SK-N-SH (cell line): ENCODE measurements at regions not wholly inside any gene's neighbourhood (a gene's known extent, or its start where the extent isn't known, plus 50 kb on each side); places are given as distances from the start of the nearest gene placed in this dataset.

Experiments
- CTCF ChIA-PET: fragments of 300-600, 350-600 bp; formaldehyde crosslinking; extraction: SDS; loops from one replicate; lab custom pipeline; 2021; lab: Yijun Ruan, JAX
- POLR2A ChIA-PET: fragments of 350-600 bp; sonication (Branson Sonifier 250); formaldehyde crosslinking; extraction: SDS; loops from one replicate; lab custom pipeline; 2020; ENCODE audit warnings: antibody characterized with exemption, inconsistent platforms; lab: Yijun Ruan, JAX
- DNase-seq: peaks from one replicate; pipeline ENCODE4 v3.0.0; 2012
- H2AFZ ChIP-seq: fragments of 200-600 bp; sonication (generic); 2 replicates; pipeline ENCODE4 v1.8.1; 2016; ENCODE audit warnings: antibody characterized with exemption, mild to moderate bottlenecking, low read depth
- H3F3A ChIP-seq: fragments of 200-600 bp; sonication (generic); replicated peaks from 2 replicates; pipeline ENCODE3; 2016; ENCODE audit warnings: antibody characterized with exemption, mild to moderate bottlenecking; ENCODE audit not compliant: insufficient read depth
- H3K27ac ChIP-seq, 2 experiments: fragments of 200-500 bp in 1 of 2; fragments of 200-600 bp in 1 of 2; sonication (Bioruptor generic) in 1 of 2; sonication (generic), shearing (Covaris generic) in 1 of 2; 2 replicates each; pipeline versions ENCODE4 v1.5.1 to v1.6.1; 2014 to 2016; ENCODE audit warnings: low read depth in 2 of 2, inconsistent platforms in 1 of 2, low read length in 1 of 2, mild to moderate bottlenecking in 1 of 2, mixed read lengths in 1 of 2
- H3K27me3 ChIP-seq: fragments of 200-600 bp; sonication (generic), shearing (Covaris generic); 2 replicates; pipeline ENCODE4 v1.6.1; 2016; ENCODE audit warnings: mixed run types; ENCODE audit not compliant: insufficient read depth
- H3K36me3 ChIP-seq, 2 experiments: fragments of 200-500 bp in 1 of 2; fragments of 200-600 bp in 1 of 2; sonication (Bioruptor generic) in 1 of 2; sonication (generic) in 1 of 2; replicated peaks in 1 of 2; 2 replicates each; pipeline versions ENCODE3 to v1.5.1; 2014 to 2016; ENCODE audit warnings: low read length in 1 of 2, mild to moderate bottlenecking in 1 of 2; ENCODE audit not compliant: insufficient read depth in 2 of 2, control insufficient read depth in 1 of 2
- H3K4me1 ChIP-seq, 2 experiments: fragments of 200-500 bp in 1 of 2; fragments of 200-600 bp in 1 of 2; sonication (Bioruptor generic) in 1 of 2; sonication (generic), shearing (Covaris generic) in 1 of 2; 2 replicates each; pipeline versions ENCODE4 v1.5.1 to v1.6.1; 2014 to 2016; ENCODE audit warnings: low read depth in 1 of 2, low read length in 1 of 2, mixed run types in 1 of 2; ENCODE audit not compliant: insufficient read depth in 2 of 2, control insufficient read depth in 1 of 2
- H3K4me2 ChIP-seq: fragments of 200-600 bp; sonication (generic), shearing (Covaris generic); 2 replicates; pipeline ENCODE4 v1.6.1; 2017; ENCODE audit warnings: mixed run types
- H3K4me3 ChIP-seq, 2 experiments: fragments of 200-500 bp in 1 of 2; fragments of 200-600 bp in 1 of 2; sonication (Bioruptor generic) in 1 of 2; sonication (generic), shearing (Covaris generic) in 1 of 2; 2 replicates each; pipeline versions ENCODE4 v1.5.1 to v1.8.1; 2014 to 2016; ENCODE audit warnings: low read depth in 2 of 2, inconsistent platforms in 1 of 2, low read length in 1 of 2, mild to moderate bottlenecking in 1 of 2, mixed read lengths in 1 of 2, moderate library complexity in 1 of 2
- H3K79me2 ChIP-seq: fragments of 200-600 bp; sonication (generic); 2 replicates; pipeline ENCODE4 v1.8.1; 2017; ENCODE audit warnings: mild to moderate bottlenecking; ENCODE audit not compliant: insufficient read depth
- H3K9ac ChIP-seq: fragments of 200-600 bp; sonication (generic); 2 replicates; pipeline ENCODE4 v1.6.1; 2017; ENCODE audit warnings: mixed run types
- H3K9me2 ChIP-seq: fragments of 200-600 bp; sonication (generic); 2 replicates; pipeline ENCODE4 v1.6.1; 2017; ENCODE audit warnings: mixed run types
- H3K9me3 ChIP-seq: fragments of 200-600 bp; sonication (generic); 2 replicates; pipeline ENCODE4 v1.6.1; 2017; ENCODE audit warnings: mixed run types, mild to moderate bottlenecking, moderate library complexity
- H4K20me1 ChIP-seq: fragments of 200-600 bp; sonication (generic); 2 replicates; pipeline ENCODE4 v1.6.1; 2017; ENCODE audit warnings: mild to moderate bottlenecking, mixed run types; ENCODE audit not compliant: insufficient read depth
- ELF1 ChIP-seq: IDR thresholded peaks from 2 replicates; pipeline ENCODE4 v1.4.0; 2012
- GABPA ChIP-seq: IDR thresholded peaks from 2 replicates; pipeline ENCODE4 v1.4.0; 2012; ENCODE audit warnings: low read depth, mild to moderate bottlenecking
- GATA2 ChIP-seq: sonication (generic); formaldehyde crosslinking; IDR thresholded peaks from 2 replicates; pipeline ENCODE4 v1.5.0; 2020; ENCODE audit warnings: mild to moderate bottlenecking, missing genetic modification reagents
- MEF2A ChIP-seq: IDR thresholded peaks from 2 replicates; pipeline ENCODE4 v1.4.0; 2012; ENCODE audit warnings: low read depth, borderline replicate concordance
- MXI1 ChIP-seq: IDR thresholded peaks from 2 replicates; pipeline ENCODE4 v1.6.1; 2012; ENCODE audit warnings: mild to moderate bottlenecking, low read depth, low read length, improper control_type of control experiment
- NRF1 ChIP-seq: IDR thresholded peaks from 2 replicates; pipeline ENCODE4 v1.6.1; 2012; ENCODE audit warnings: low read depth, mild to moderate bottlenecking, low read length
- PBX3 ChIP-seq: IDR thresholded peaks from 2 replicates; pipeline ENCODE4; 2012
- RCOR1 ChIP-seq: fragments of 150-350 bp; IDR thresholded peaks from 2 replicates; pipeline ENCODE4 v1.6.1; 2017; ENCODE audit warnings: antibody characterized with exemption, low read length
- REST ChIP-seq: IDR thresholded peaks from 2 replicates; pipeline ENCODE4 v1.6.1; 2012; ENCODE audit warnings: mild to moderate bottlenecking, low read depth, low read length, moderate library complexity
- RFX5 ChIP-seq: IDR thresholded peaks from 2 replicates; pipeline ENCODE4 v1.6.1; 2012; ENCODE audit warnings: mild to moderate bottlenecking, improper control_type of control experiment, low read length
- SIN3A ChIP-seq: IDR thresholded peaks from 2 replicates; pipeline ENCODE4 v1.6.1; 2012; ENCODE audit warnings: low read depth, mild to moderate bottlenecking, low read length, moderate library complexity, borderline replicate concordance
- SMC3 ChIP-seq: IDR thresholded peaks from 2 replicates; pipeline ENCODE4 v1.6.1; 2012; ENCODE audit warnings: low read depth, low read length, improper control_type of control experiment
- WGBS: methylation state at CpG from one replicate; pipeline ENCODE4 v1.1.6; 2017; ENCODE audit warnings: low lambda C conversion rate; 5-methylcytosine and 5-hydroxymethylcytosine counted together
- TF ChIP-seq, protein P1 (sequence below): IDR thresholded peaks from 2 replicates; pipeline ENCODE4 v1.4.0; 2012; ENCODE audit warnings: low read depth, borderline replicate concordance
- TF ChIP-seq, protein P2 (sequence below): IDR thresholded peaks from 2 replicates; pipeline ENCODE4 v1.4.0; 2012; ENCODE audit warnings: low read depth, borderline replicate concordance

GRCh38 chr12:90368081-90368480 lies 586.9 kb downstream of the CCER1 start:
- Histone ChIP-seq H4K20me1 (no peaks in the 10 kb centered on the region), H3F3A (no peaks in the 10 kb centered on the region), H3K36me3 (no peaks in the 10 kb centered on the region), H3K4me1 (no peaks in the 10 kb centered on the region), H3K4me2 (no peak overlapping the region), H3K9me2 (no peaks in the 10 kb centered on the region), H2AFZ (no peak overlapping the region), H3K27me3 (no peaks in the 10 kb centered on the region), H3K79me2 (no peaks in the 10 kb centered on the region), H3K9me3 (no peaks in the 10 kb centered on the region), H3K4me3 (no peak overlapping the region), H3K27ac (no peak overlapping the region), H3K9ac (no peak overlapping the region)
- WGBS = 46% methylated on average over 1 of the region's 1 CpG
- no peak for DNase-seq
- TF ChIP-seq GATA2 (CRISPR knock-in tag) (no peak), NRF1 (no peak), SIN3A (no peak), MXI1 (no peak), PBX3 (no peak), GABPA (no peak), RCOR1 (no peak), REST (no peak), ELF1 (no peak), RFX5 (no peak), SMC3 (no peak), MEF2A (no peak)
- TF ChIP-seq, protein P1, sequence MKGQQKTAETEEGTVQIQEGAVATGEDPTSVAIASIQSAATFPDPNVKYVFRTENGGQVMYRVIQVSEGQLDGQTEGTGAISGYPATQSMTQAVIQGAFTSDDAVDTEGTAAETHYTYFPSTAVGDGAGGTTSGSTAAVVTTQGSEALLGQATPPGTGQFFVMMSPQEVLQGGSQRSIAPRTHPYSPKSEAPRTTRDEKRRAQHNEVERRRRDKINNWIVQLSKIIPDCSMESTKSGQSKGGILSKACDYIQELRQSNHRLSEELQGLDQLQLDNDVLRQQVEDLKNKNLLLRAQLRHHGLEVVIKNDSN = no peak
- TF ChIP-seq, protein P2, sequence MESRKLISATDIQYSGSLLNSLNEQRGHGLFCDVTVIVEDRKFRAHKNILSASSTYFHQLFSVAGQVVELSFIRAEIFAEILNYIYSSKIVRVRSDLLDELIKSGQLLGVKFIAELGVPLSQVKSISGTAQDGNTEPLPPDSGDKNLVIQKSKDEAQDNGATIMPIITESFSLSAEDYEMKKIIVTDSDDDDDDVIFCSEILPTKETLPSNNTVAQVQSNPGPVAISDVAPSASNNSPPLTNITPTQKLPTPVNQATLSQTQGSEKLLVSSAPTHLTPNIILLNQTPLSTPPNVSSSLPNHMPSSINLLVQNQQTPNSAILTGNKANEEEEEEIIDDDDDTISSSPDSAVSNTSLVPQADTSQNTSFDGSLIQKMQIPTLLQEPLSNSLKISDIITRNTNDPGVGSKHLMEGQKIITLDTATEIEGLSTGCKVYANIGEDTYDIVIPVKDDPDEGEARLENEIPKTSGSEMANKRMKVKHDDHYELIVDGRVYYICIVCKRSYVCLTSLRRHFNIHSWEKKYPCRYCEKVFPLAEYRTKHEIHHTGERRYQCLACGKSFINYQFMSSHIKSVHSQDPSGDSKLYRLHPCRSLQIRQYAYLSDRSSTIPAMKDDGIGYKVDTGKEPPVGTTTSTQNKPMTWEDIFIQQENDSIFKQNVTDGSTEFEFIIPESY = no peak
- CTCF ChIA-PET = no interaction called here
- POLR2A ChIA-PET = no interaction called here
